BJ (cell line): ENCODE measurements at regions not wholly inside any gene's neighbourhood (a gene's known extent, or its start where the extent isn't known, plus 50 kb on each side); places are given as distances from the start of the nearest gene placed in this dataset.

Experiments used
- CTCF ChIA-PET: fragments of 350-600 bp; formaldehyde crosslinking; extraction: SDS; loops from one replicate; lab custom pipeline; 2021; ENCODE audit warnings: antibody characterized with exemption, inconsistent platforms; lab: Yijun Ruan, JAX
- POLR2A ChIA-PET: fragments of 300-600 bp; sonication (Branson Sonifier 250); formaldehyde crosslinking; extraction: SDS; loops from one replicate; lab custom pipeline; 2021; ENCODE audit warnings: antibody characterized with exemption; lab: Charles Lee
- DNase-seq: peaks from one replicate; pipeline ENCODE4 v3.0.0-alpha.2; 2011; ENCODE audit warnings: low read depth
- H3K27me3 ChIP-seq: 2 replicates; pipeline ENCODE4 v1.6.0; 2011; ENCODE audit warnings: low read length; ENCODE audit not compliant: control insufficient read depth, insufficient read depth
- H3K36me3 ChIP-seq: 2 replicates; pipeline ENCODE4 v1.5.1; 2011; ENCODE audit warnings: low read length; ENCODE audit not compliant: control insufficient read depth, insufficient read depth
- H3K4me3 ChIP-seq: 2 replicates; pipeline ENCODE4 v1.5.1; 2011; ENCODE audit warnings: low read depth, mild to moderate bottlenecking, control low read depth, low read length
- CTCF ChIP-seq: IDR thresholded peaks from 2 replicates; pipeline ENCODE4 v1.5.1; 2011; ENCODE audit warnings: low read depth, mild to moderate bottlenecking, control low read depth, inconsistent platforms, low read length, moderate library complexity; ENCODE audit not compliant: insufficient read depth

GRCh38 chr6:134117409-134117808, 65.0 kb upstream of the SLC2A12 start:
- ChIA-PET POLR2A (no interaction called here), CTCF (interaction anchor here (0.7 to 1.1 kb wide), 3 partner anchors 39 to 823 kb away, joined by 3 to 4 read pairs (median 4); no protein-coding TSS in a partner anchor)
- TF ChIP-seq CTCF = no peak
- DNase-seq = no peak
- no peaks in the 10 kb centered on the region for H3K36me3 ChIP-seq
- H3K4me3 ChIP-seq = no peak overlapping the region
- peaks cover 2% of the 10 kb centered on the region; the same call in 1 of the 2 replicates for H3K27me3 ChIP-seq

- no peak for TF ChIP-seq CTCF
- no peaks in the 10 kb centered on the region for H3K36me3 ChIP-seq
- ChIA-PET POLR2A (no interaction called here), CTCF (interaction anchor here (1.6 kb wide), 1 partner anchor 8 kb away, joined by 5 read pairs; no protein-coding TSS in a partner anchor)
- no peak for DNase-seq
- peaks cover 2% of the 10 kb centered on the region; the same call in 1 of the 2 replicates for H3K27me3 ChIP-seq
- no peak overlapping the region for H3K4me3 ChIP-seq
Observed at GRCh38 chr6:134115715-134116074, 63.3 kb upstream of the SLC2A12 start.

- POLR2A ChIA-PET = no interaction called here
- no peak overlapping the region for H3K4me3 ChIP-seq
- no peak for TF ChIP-seq CTCF
Observed at GRCh38 chr6:134114918-134115714, 62.7 kb upstream of the SLC2A12 start.

GRCh38 chr6:134114489-134114888, 62.1 kb upstream of the SLC2A12 start:
- CTCF ChIA-PET = interaction anchor here (5.8 kb wide), 1 partner anchor 8 kb away, joined by 58 read pairs; no protein-coding TSS in a partner anchor
- H3K36me3 ChIP-seq = no peaks in the 10 kb centered on the region
- no peak for TF ChIP-seq CTCF

More at GRCh38 chr6:134114918-134115714, 62.7 kb upstream of the SLC2A12 start:
- DNase-seq = no peak
- peaks cover 2% of the 10 kb centered on the region; the same call in 1 of the 2 replicates for H3K27me3 ChIP-seq
- CTCF ChIA-PET = interaction anchor here (1.6 to 5.8 kb wide), 2 partner anchors 8 to 9 kb away, joined by 5 to 58 read pairs; no protein-coding TSS in a partner anchor
- no peaks in the 10 kb centered on the region for H3K36me3 ChIP-seq

GRCh38 chr6:134111726-134112125, 59.3 kb upstream of the SLC2A12 start:
- H3K4me3 ChIP-seq = no peak overlapping the region
- ChIA-PET POLR2A (no interaction called here), CTCF (interaction anchor here (0.5 to 5.8 kb wide), 17 partner anchors 10 to 1327 kb away, joined by 3 to 58 read pairs (median 3); no protein-coding TSS in a partner anchor)

More at GRCh38 chr6:134114489-134114888, 62.1 kb upstream of the SLC2A12 start:
- POLR2A ChIA-PET = no interaction called here
- no peak for DNase-seq
- H3K27me3 ChIP-seq = peaks cover 2% of the 10 kb centered on the region; the same call in 1 of the 2 replicates
- H3K4me3 ChIP-seq = no peak overlapping the region

More at GRCh38 chr6:134111726-134112125, 59.3 kb upstream of the SLC2A12 start:
- DNase-seq = no peak
- H3K27me3 ChIP-seq = peaks cover 2% of the 10 kb centered on the region; the same call in 1 of the 2 replicates
- TF ChIP-seq CTCF = no peak
- no peaks in the 10 kb centered on the region for H3K36me3 ChIP-seq
